GM19452 (cell line): ENCODE measurements at regions not wholly inside any gene's neighbourhood (a gene's known extent, or its start where the extent isn't known, plus 50 kb on each side); places are given as distances from the start of the nearest gene placed in this dataset.

Experiments used
- ATAC-seq: cut with Tn5 transposase; IDR thresholded peaks from one replicate; pipeline ENCODE4 v1.9.1; 2021; ENCODE audit not compliant: unreplicated experiment

DNA sequence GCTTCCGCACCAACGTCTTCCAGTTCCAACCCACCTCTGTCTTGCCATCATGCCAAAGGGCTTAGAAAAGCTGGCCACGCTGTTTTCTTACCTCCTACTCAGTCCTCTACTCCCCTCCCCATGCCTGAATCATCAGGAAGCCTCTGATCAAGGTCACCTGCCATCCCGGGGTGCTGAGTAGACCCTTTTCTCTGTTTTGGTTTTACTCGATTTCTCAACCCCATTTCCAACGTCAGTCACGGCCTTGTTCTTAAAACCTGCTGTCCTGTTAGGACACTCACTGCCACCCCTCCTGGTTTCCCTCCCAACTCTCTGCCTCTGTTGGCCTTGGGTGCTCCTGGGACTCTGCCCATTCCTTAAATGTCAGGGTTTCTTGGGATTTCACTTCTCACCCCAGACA is 350.1 kb downstream of the FOXO1 start:
- ATAC-seq = no peak

DNA sequence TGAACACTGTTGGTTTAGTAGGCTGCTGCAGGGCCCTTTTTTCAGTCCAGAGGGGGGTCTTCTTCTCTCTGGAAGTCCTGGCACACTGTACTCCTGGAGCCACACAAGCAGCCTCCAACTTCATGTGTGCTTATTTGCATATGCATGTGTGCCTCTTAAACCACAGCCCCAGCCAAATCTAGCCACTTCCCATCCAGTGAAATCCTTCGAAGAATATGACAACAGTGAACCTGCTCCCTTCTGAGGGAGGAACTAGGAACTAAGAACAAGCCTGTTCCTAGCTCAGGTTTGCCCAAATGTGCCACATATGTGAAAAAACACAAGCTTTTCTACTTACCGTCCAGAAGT is 348.5 kb downstream of the FOXO1 start:
- no peak for ATAC-seq

- ATAC-seq = no peak
These were observed 348.1 kb downstream of the FOXO1 start for GRCh38 chr13:40318366-40318765.

GRCh38 chr13:40319699-40320579 is 346.5 kb downstream of the FOXO1 start:
- no peak for ATAC-seq

- ATAC-seq = no peak
These were observed 338.4 kb downstream of the FOXO1 start for GRCh38 chr13:40328091-40328490.

DNA sequence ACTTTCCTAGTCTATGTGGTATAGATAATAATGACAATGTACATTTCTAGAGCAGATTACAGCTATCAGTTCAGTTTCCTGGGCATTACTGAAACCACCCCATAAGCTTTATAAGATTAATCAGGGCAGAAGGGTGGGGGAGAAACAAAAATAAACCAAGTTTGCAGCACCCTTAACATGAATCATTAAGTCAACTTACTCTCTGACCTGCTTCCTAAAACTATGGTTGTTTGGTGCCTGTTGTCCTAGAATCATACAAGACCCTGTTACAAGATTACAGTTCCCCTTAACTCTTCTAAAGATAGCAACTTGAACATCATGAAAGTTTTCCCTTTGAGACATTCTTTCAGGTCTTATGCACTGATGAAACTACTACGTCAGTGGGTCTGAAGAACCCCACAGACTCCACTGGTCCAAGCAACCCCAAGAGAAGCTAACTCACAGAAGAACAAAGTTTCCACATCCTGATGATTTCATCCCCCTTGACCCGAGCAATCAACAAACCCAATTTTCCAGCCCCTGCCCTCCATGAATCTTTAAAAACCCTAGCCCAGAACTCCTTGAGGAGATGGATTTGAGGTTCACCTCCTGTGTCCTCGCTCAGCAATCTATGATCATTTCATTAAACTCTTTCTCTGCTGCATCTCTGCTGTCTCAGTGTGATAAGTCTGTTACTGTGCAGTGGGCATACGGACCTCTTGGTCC is 336.5 kb downstream of the FOXO1 start:
- ATAC-seq = no peak

- ATAC-seq = no peak
These were observed 335.5 kb downstream of the FOXO1 start for GRCh38 chr13:40330950-40331349.

- ATAC-seq = no peak
These were observed 334.6 kb downstream of the FOXO1 start for GRCh38 chr13:40331802-40332201.

DNA sequence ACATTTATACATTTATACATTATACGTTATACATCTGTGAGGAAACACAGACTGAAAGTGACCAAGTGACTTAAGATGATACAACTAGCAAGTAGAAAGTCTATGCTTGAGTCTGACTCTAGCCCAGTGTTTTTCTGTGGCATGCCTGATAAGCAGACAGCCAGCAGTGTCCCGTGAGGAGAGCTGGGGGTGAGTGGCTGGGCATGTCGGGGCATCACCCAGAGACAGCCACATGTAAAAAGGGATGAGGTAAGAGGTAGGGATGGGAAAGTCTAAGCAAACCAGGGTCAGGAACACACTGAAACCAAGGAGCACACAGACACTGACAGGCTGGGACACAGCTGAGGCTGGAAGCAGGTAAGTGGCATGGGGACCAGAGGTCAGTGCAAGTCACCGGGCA is 333.2 kb downstream of the FOXO1 start:
- no peak for ATAC-seq

DNA sequence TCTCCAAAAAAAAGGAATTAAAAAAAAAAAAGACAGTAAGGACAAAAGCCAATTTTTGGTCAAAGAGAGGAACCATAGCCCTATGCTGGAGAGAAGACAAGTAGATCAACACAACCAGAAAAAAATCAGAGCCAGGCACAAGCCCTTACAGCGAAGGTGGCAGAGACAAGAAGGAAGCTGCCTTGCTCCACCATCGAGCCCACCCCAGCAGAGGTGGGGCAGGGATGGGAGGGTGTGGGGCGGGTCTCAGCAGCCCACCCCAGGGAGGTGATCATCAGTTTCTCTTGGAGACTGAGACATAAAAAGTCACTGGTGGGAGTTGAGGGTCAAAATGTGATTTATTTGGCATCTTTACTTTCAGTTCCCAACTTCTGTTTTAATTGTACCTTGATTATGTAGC is 332.4 kb downstream of the FOXO1 start:
- no peak for ATAC-seq

- no peak for ATAC-seq
These were observed 331.8 kb downstream of the FOXO1 start for GRCh38 chr13:40334616-40335015.

DNA sequence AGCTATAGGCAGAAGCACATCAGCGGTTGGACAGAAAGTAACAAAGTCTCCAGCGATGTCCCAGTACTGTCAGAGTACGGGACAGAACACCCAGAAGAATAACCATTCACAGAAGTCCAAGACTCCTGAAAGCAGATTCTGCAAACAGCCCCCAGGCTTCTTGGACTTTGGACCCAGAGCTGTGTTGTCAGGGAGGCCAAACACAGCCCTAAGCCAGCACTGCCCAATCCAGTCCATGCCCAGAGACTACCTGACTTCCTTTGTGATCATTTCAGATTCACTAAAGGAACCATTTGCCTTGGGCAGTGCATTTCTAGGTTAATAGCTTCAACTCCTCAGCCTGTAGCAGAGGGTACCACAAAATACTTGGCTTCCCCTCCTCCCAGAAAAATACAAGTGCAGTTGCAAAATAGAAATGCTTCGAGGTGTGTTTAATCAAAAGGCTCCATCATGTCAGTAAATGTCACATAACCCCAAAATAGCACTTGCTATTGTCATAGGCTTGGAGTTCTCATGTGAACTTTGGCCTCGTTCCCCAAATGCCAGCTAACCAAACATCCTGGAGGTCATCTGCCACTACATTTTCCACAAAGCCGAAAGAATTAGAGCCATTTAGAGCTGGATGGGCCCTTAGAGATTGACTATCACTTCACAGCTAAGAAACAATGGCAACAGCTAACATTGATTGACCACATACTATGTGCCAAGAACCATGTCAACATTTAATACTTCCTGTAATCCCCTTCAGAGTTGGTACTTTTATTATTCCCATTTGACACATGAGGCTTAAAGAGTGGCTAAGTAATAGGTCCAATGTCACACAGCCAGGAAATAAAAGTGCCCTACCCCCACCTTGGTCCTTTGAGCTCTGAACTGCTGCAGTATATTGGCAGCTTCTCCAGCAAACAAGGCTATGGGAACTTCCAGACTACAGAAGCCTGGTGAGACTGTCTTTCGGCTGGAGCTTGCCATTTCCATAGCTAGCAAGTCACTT is 329.9 kb downstream of the FOXO1 start:
- ATAC-seq = no peak

GRCh38 chr13:40337651-40338050 is 328.8 kb downstream of the FOXO1 start:
- ATAC-seq = no peak

GRCh38 chr13:40338217-40338616 is 328.2 kb downstream of the FOXO1 start:
- ATAC-seq = no peak

- ATAC-seq = no peak
These were observed 325.9 kb downstream of the FOXO1 start for GRCh38 chr13:40340368-40341095.

DNA sequence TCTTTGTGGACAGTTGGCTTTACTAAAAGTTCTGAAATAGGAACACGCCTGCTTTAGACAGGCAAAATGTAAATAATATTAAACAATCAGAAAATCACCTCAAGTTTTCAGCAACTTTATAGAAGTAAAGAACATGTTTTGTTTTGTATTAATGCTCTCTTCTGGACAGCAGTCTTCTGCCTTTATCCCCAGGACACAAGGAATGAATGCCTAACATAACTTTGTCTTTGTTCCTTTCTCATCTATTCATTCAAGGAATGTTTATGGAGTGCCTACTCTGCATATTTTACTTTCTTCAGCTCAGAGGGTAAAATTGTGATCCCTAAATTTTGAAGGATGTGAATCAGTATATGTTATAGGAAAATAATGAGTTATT is 325.4 kb downstream of the FOXO1 start:
- no peak for ATAC-seq

DNA sequence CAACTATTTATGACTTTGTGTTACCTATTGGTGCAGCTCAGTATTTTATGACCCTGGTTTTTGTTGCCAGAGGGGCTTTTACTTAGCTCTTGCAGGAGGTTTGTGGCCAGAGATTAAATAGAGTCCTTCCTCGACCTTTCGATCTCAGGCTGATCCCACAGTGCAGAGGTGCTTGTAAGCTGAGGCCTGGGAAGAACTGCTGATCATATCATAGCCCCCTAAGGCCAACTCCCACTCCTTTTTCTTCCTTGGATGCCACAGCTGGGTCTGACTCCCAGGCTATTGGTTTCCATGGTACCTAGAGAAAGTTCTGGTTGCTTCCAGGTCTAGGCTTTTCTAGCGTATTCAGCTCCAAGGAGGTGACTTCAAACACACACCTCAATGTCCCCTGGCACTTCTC is 324.9 kb downstream of the FOXO1 start:
- ATAC-seq = no peak

- no peak for ATAC-seq
These were observed 324.0 kb downstream of the FOXO1 start for GRCh38 chr13:40342461-40342860.

DNA sequence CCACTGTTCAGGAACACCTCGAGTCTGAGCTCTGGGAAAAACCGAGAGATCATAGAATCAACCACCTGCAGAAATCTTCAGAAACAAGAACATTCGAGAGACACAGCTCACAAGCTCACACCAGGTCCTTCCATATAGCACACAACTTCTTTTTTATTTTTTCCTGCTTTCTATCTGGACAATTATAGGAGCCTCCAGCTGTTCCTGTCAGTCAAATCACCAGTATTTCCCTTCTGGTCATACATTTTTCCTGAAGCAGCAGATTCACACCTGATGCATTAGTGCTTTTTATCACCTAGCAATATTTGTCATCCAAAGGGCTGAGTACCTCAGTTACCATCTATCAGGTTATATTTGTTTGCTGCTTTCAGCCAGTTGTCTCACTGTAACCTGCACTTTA is 323.5 kb downstream of the FOXO1 start:
- no peak for ATAC-seq

DNA sequence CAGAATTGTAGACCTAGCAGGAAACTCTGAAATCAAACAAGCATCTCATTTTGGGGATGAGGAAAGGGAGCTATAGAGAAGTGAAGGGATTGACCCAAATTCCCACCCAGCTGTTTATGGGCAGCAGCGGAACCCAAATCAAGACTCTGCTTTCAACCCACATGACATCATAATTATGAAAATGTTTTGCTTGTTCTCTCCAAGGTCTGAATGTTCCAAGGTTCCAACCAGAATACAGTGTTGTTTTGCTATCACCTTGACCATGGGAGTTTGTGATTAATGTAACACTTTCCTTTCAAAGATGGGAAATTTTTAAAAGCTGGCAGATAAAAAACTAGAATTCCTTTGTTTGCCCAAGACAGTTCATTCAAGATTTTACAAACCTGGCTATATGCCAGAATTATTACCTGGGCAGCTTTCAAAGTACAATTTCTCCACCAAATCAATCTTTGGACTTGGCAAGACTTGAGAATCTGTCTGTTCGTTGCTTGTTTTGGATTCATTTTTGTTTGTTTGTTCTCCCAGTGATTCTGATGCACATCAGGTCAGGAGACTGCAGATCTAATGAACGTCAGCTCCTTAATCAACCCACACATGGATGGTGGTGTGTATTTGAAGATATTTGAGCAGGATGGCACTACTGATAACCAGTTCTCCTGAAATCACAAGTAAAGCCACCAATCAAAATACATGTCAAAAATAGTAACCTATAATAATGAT is 322.7 kb downstream of the FOXO1 start:
- ATAC-seq = no peak
